A673 (cell line): ENCODE measurements at regions not wholly inside any gene's neighbourhood (a gene's known extent, or its start where the extent isn't known, plus 50 kb on each side); places are given as distances from the start of the nearest gene placed in this dataset.
A peak's percentile ranks its signal among the peaks of the same experiment; 100 is the strongest.

Experiments used
- BruUV-seq: library from RNA; stranded (reverse); fragments of 400-500 nt; replicated peaks from 2 replicates; lab custom pipeline; 2021; lab: Mats Ljungman, UMichigan
- CTCF ChIA-PET: fragments of 300-600 bp; sonication (Branson Sonifier 250); formaldehyde crosslinking; loops from one replicate; lab custom pipeline; 2022; ENCODE audit warnings: antibody characterized with exemption; lab: Charles Lee
- POLR2A ChIA-PET: fragments of 300-600 bp; sonication (Branson Sonifier 250); formaldehyde crosslinking; loops from one replicate; lab custom pipeline; 2022; ENCODE audit warnings: antibody characterized with exemption; ENCODE audit not compliant: low non-redundant PET; lab: Charles Lee
- DNase-seq: peaks from one replicate; pipeline ENCODE4 v3.0.0-alpha.2; 2015; ENCODE audit warnings: low spot score
- H3K27ac ChIP-seq: fragments of 200-600 bp; sonication (generic); 2 replicates; pipeline ENCODE4 v1.5.1; 2016; ENCODE audit warnings: mixed run types, low read depth, mild to moderate bottlenecking, mixed read lengths, antibody characterized with exemption, low read length; ENCODE audit not compliant: poor library complexity, severe bottlenecking
- H3K27me3 ChIP-seq: fragments of 200-600 bp; sonication (generic); replicated peaks from 2 replicates; pipeline ENCODE4 v1.6.1; 2017; ENCODE audit warnings: mixed run types, low read depth, mild to moderate bottlenecking, mixed read lengths, antibody characterized with exemption, low read length; ENCODE audit not compliant: insufficient read depth, poor library complexity
- H3K36me3 ChIP-seq: fragments of 200-600 bp; sonication (generic); 2 replicates; pipeline ENCODE4 v1.6.1; 2016; ENCODE audit warnings: mixed run types, mild to moderate bottlenecking, mixed read lengths, antibody characterized with exemption, low read length; ENCODE audit not compliant: insufficient read depth, poor library complexity, severe bottlenecking
- H3K4me1 ChIP-seq: fragments of 200-600 bp; sonication (generic); 2 replicates; pipeline ENCODE4 v1.6.1; 2017; ENCODE audit warnings: mixed run types, mild to moderate bottlenecking, mixed read lengths, antibody characterized with exemption, low read length; ENCODE audit not compliant: insufficient read depth, poor library complexity, severe bottlenecking
- H3K4me3 ChIP-seq: fragments of 200-600 bp; sonication (generic); 2 replicates; pipeline ENCODE4 v1.5.1; 2016; ENCODE audit warnings: low read depth, mixed run types, mild to moderate bottlenecking, mixed read lengths, low read length; ENCODE audit not compliant: poor library complexity, severe bottlenecking
- H3K9me3 ChIP-seq: fragments of 200-600 bp; sonication (generic); 2 replicates; pipeline ENCODE4 v1.6.1; 2016; ENCODE audit warnings: mixed run types, low read depth, mild to moderate bottlenecking, mixed read lengths, antibody characterized with exemption, low read length; ENCODE audit not compliant: poor library complexity, severe bottlenecking
- CTCF ChIP-seq: fragments of 300-800, 200-600 bp; sonication (generic); conservative IDR thresholded peaks from 2 replicates; pipeline ENCODE4 v1.5.1; 2017; ENCODE audit warnings: low read depth, mild to moderate bottlenecking, antibody characterized with exemption, low read length, moderate library complexity, mixed read lengths
- EZH2 ChIP-seq: fragments of 200-600 bp; sonication (generic); IDR thresholded peaks from 2 replicates; pipeline ENCODE4 v1.6.1; 2017; ENCODE audit warnings: borderline replicate concordance, low read depth, mild to moderate bottlenecking, mixed read lengths, antibody characterized with exemption, low read length; ENCODE audit not compliant: poor library complexity, severe bottlenecking
- intact Hi-C: fragments of 100-400 bp; cut with micrococcal nuclease; formaldehyde crosslinking; loops from one replicate; pipeline ENCODE4 v1.10.0; 2022; ENCODE audit not compliant: unreplicated experiment

- peak; percentile 15 for DNase-seq
- POLR2A ChIA-PET: no interaction called here
- Histone ChIP-seq H3K9me3 (no peaks in the 10 kb centered on the region), H3K36me3 (no peaks in the 10 kb centered on the region), H3K27me3 (no peaks in the 10 kb centered on the region), H3K27ac (no peak overlapping the region), H3K4me3 (no peak overlapping the region), H3K4me1 (peaks cover 16% of the 10 kb centered on the region)
- CTCF ChIA-PET: no interaction called here
- intact Hi-C loops: no loop called here
- BruUV-seq: no TSS peak
- TF ChIP-seq CTCF: no peak
Measured at GRCh38 chr2:20562540-20563225, 88.2 kb downstream of the HS1BP3 start.

GRCh38 chr2:20563251-20563650 lies 87.6 kb downstream of the HS1BP3 start:
- Histone ChIP-seq H3K4me1 (peaks cover 16% of the 10 kb centered on the region), H3K27me3 (no peaks in the 10 kb centered on the region), H3K36me3 (no peaks in the 10 kb centered on the region), H3K4me3 (no peak overlapping the region), H3K9me3 (no peaks in the 10 kb centered on the region), H3K27ac (no peak overlapping the region)
- CTCF ChIA-PET: no interaction called here
- no peak for DNase-seq
- intact Hi-C loops: no loop called here
- POLR2A ChIA-PET: no interaction called here
- no peak for TF ChIP-seq EZH2
- no peak for TF ChIP-seq CTCF
- BruUV-seq: no TSS peak

GRCh38 chr2:20563833-20564232 lies 87.1 kb downstream of the HS1BP3 start:
- no peak for TF ChIP-seq EZH2
- no peak for TF ChIP-seq CTCF
- no peaks in the 10 kb centered on the region for H3K27me3 ChIP-seq
- no peaks in the 10 kb centered on the region for H3K9me3 ChIP-seq
- CTCF ChIA-PET: no interaction called here
- no peak overlapping the region for H3K4me3 ChIP-seq
- no peak overlapping the region for H3K27ac ChIP-seq
- intact Hi-C loops: no loop called here
- POLR2A ChIA-PET: no interaction called here
- peaks cover 16% of the 10 kb centered on the region for H3K4me1 ChIP-seq
- no TSS peak for BruUV-seq
- no peaks in the 10 kb centered on the region for H3K36me3 ChIP-seq
- peak; percentile 49 for DNase-seq
